GM18511 (cell line): ENCODE measurements at regions not wholly inside any gene's neighbourhood (a gene's known extent, or its start where the extent isn't known, plus 50 kb on each side); places are given as distances from the start of the nearest gene placed in this dataset.
A peak's percentile ranks its signal among the peaks of the same experiment; 100 is the strongest.
"Not testable (repeated sequence)": the region's sequence is repeated elsewhere in the genome, so short reads cannot be mapped to it uniquely, and the experiment has no call there.

Source experiments
- ATAC-seq: cut with Tn5 transposase; IDR thresholded peaks from one replicate; pipeline ENCODE4 v1.9.1; 2021; ENCODE audit warnings: mild to moderate bottlenecking, moderate library complexity; ENCODE audit not compliant: unreplicated experiment

DNA sequence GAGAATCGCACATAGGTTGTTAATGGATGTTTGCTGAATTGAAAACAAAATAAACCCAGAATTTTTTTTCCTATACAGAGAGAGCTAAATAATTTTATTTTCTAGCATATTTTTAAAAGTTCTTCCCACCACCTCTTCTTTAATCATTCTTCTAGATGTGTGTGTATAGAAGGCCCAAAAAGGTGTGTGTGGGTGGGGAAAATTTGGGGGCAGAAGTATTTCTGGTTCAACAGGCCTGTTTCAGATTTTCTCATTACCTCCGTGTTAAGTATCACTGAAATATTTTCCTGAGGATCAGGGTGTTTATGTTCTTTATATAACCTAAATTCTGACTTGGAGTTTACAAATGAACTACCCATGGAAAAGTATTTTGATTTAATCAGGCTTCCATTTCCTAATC, 144.2 kb upstream of the ZNF804B start:
- no peak for ATAC-seq

DNA sequence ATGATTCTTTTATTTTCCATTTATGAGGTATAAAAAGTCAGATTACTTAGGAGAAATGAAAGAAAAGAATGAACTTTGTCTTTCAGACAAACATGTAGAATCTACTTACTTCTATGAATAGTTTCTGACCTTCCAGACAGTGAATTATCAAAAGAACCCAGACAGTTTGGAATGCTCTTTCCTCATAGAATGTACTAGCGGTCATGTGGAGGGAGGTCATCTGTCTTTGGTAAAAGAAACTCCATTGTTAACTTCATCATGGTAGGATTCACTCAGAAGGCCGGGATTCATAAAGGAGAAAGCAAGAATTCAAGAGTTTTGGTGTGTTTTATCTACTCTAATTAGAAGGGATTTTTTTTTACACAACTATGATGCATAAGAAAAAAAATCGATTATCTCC, 144.8 kb upstream of the ZNF804B start:
- no peak for ATAC-seq

DNA sequence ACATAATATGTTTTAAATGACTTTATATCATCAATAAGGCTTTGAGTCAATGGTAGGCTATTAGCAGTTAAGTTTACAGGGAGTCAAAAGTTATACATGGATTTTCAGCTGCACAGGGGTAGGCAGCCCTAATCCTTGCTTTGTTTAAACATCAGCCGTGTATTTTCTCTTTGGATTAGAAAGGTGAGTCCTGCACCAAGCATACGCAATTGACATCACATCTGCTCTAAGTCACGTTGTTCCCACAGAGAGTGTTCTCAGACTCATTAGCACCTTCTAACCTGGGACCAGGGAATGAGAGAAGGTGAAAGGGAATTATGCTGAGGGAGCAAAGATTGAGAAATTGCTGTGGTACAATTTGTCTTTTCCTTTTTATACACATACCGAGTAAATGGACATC, 148.6 kb upstream of the ZNF804B start:
- no peak for ATAC-seq

GRCh38 chr7:88600695-88601094, 158.8 kb upstream of the ZNF804B start:
- no peak for ATAC-seq

GRCh38 chr7:88599528-88599927, 160.0 kb upstream of the ZNF804B start:
- no peak for ATAC-seq

- no peak for ATAC-seq
Measured at GRCh38 chr7:88597941-88598425, 161.5 kb upstream of the ZNF804B start.

DNA sequence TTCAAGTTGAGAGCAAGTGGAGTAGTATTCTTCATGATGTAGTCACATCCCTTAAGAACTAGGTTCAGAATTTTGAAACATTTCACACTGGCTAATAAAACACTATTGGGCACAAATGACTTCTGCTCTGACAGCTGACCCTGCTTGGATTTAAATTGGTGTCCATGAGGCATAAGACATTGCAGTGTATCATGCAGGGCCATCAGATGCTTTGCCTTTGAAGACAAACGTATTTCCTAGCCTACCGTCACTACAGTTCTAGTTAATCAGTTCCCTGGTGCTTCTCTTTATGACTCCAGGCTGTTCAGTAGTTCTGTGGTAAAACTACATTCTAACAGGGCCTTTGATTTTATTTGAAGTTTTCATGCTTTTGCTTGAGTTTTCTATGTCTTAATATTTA, 168.5 kb upstream of the ZNF804B start:
- ATAC-seq = no peak

GRCh38 chr7:88589927-88590326, 169.6 kb upstream of the ZNF804B start:
- ATAC-seq = no peak

- no peak for ATAC-seq
Measured at GRCh38 chr7:88586890-88587289, 172.6 kb upstream of the ZNF804B start.

- no peak for ATAC-seq
Measured at GRCh38 chr7:88586219-88586618, 173.3 kb upstream of the ZNF804B start.

- ATAC-seq = no peak
Measured at GRCh38 chr7:88576720-88577119, 182.8 kb upstream of the ZNF804B start.

DNA sequence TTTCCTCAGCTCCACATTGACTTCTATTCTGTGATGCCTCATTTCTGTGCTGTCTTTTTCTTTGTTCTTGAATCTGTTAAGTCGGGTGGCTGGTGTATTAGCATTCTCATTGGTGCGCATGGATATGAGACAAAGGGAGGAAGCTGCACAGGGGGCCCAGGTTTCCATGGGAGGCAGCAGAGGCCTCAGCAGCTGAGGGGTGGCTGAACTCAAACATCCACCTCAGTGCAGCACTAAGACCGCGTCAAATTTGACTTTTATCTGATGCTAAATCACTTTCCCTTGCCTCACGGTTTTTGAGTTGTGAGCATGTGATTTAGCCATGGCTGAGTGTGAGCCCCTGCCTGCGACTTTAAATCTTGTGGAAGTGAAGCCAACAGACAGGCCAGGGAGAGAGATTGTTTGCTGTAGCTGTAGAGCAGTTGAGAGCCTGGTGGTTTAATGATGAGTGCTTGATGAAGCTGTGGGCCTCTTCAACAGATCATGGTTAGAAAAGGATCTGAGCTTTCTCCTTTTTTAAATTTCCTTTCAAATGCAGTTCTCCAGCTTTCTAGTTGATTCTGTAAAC, 193.3 kb upstream of the ZNF804B start:
- ATAC-seq = no peak

DNA sequence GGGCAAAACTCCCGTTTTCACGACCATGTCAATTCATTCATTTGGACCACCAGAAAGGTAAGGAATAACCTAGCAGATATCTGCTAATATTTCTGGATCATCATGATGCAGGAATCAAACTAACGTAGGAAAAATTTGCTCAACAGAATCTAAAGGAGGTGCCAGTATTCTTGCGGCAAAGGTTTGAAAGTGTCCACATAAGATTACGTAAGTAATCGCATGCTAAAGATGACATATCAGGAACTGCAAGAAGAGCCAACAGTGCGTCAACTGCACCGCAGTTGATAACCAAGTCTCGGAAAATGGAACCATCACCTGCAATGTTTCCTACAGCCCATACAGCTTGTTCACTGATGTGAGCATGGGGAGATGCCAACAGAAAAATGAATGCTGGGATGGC, 194.1 kb upstream of the ZNF804B start:
- ATAC-seq = no peak

GRCh38 chr7:88556441-88556840, 203.1 kb upstream of the ZNF804B start:
- ATAC-seq = not testable (repeated sequence)

- not testable (repeated sequence) for ATAC-seq
Measured at GRCh38 chr7:88554847-88555246, 204.7 kb upstream of the ZNF804B start.

GRCh38 chr7:88548399-88548798, 211.1 kb upstream of the ZNF804B start:
- no peak for ATAC-seq

GRCh38 chr7:88546808-88547207, 212.7 kb upstream of the ZNF804B start:
- peak; percentile 77 for ATAC-seq

DNA sequence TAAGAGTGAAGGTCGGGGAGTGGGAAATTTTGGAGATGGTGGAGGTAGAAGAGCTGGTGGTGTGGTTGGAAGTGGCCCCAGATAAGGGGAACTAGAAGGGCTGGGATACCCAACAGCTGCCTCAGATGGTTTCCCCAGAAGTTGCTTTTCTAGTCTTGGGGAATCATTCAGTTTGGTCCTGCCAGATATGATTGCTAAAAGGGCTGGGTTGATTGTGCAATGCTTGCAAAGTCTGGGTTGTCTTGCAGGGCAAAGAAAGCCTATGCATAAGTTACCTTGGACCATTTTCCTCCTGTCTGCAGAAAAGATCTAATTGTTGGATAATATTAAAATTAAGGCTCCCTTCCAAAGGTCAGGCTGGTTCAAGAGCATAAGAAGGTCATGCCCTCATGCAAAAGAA, 213.8 kb upstream of the ZNF804B start:
- ATAC-seq = no peak

- ATAC-seq = no peak
Measured at GRCh38 chr7:88540012-88540411, 219.5 kb upstream of the ZNF804B start.

DNA sequence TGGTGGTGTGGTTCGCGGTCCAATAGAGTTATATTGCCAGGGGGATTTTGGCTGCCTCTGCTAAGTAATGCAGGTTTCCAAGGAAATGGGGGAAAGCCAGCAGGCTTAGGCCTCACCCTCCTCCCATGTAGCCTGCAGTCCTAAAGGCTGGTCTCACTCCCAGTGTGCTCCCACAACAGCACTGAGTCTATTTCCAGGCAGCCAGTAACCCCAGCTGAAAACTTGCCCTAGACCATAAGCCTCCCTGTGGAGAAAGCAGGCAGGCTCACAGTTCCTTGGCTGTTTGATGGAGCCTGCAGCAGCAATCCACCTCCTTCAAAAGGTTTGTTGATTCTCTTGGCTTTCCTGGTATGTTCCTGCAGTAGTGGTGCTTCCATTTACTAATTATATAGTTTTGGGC, 220.0 kb upstream of the ZNF804B start:
- no peak for ATAC-seq

DNA sequence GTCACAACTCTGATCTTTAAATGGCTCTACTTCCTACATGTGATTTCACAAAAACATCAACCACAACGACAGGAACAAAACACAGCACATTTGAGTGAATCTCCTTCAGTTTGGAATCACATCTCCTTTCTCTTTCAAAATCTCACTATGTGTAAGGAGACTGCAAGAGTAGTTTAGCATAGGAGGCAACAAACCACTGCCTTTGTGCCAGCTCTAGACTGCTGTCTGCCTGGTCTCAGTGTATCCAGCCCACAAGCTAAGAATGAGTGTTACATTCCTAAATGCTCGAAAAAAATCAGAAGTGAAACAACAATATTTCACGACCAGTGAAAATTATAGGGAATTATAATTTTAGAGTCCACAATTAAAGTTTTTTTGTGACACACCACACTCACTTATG, 217.0 kb upstream of the STEAP4 start:
- ATAC-seq = no peak

DNA sequence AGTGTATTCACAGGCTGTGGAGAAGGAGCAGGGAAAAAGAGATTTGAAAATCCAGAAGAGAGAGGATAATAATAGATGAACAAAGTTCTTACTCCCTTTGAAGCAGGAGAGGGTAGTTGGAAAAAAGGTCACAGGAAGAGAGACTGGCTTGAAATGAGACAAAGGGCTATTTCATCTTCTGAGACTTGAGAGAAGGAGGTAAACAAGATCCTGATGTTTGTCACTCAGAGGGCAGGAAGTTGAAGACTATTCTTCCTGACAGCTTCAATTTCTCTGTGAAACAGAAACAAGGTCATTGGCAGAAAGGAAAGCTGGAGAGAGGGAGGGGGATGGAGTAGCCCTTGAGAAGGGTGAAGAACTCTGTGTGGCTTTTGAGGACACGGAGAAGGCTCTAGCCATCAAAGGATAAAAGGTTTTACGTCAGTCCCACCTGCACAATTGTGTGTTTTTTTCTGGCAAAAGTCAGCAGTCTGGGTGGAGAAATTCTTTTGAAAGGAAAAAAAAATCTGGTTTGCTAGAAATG, 216.1 kb upstream of the STEAP4 start:
- ATAC-seq = no peak

- no peak for ATAC-seq
Measured at GRCh38 chr7:88516429-88516828, 209.7 kb upstream of the STEAP4 start.
